Prostate gland (tissue), 2 donors: ENCODE measurements at regions not wholly inside any gene's neighbourhood (a gene's known extent, or its start where the extent isn't known, plus 50 kb on each side); places are given as distances from the start of the nearest gene placed in this dataset.

Experiments
- DNase-seq: peaks from one replicate; pipeline ENCODE4 v3.0.0-alpha.2; 2019; ENCODE audit warnings: low spot score
- H3K27ac ChIP-seq, 2 donors: fragments of 200-600 bp; sonication (generic); 2 replicates each; pipeline ENCODE4 v1.5.1; 2017 to 2019
- H3K27me3 ChIP-seq: fragments of 200-600 bp; sonication (generic); replicated peaks from 2 replicates; pipeline ENCODE4 v1.5.1; 2019; ENCODE audit not compliant: insufficient read depth
- H3K36me3 ChIP-seq, 2 donors: fragments of 200-600 bp; sonication (generic); 1 replicate in 1 of 2; 2 replicates in 1 of 2; pipeline versions ENCODE4 v1.5.1 to v1.8.1; 2017 to 2019
- H3K4me1 ChIP-seq: fragments of 200-600 bp; sonication (generic); replicated peaks from 2 replicates; pipeline ENCODE4 v1.5.1; 2019
- H3K4me3 ChIP-seq, 2 donors: fragments of 200-600 bp; sonication (generic); 2 replicates each; pipeline ENCODE4 v1.5.1; 2017 to 2019
- H3K9me3 ChIP-seq: fragments of 200-600 bp; sonication (generic); 2 replicates; pipeline ENCODE4 v1.5.1; 2017
- POLR2A ChIP-seq: fragments of 450-650 bp; IDR thresholded peaks from one replicate; pipeline ENCODE4 v1.6.1; 2016; ENCODE audit warnings: antibody characterized with exemption, mild to moderate bottlenecking
- POLR2AphosphoS5 ChIP-seq: sonication (generic); formaldehyde crosslinking; IDR thresholded peaks from one replicate; pipeline ENCODE4 v1.6.1; 2017; ENCODE audit warnings: antibody characterized with exemption
- WGBS: methylation state at CpG from one replicate; pipeline ENCODE4 v1.1.5; 2018; 5-methylcytosine and 5-hydroxymethylcytosine counted together
- intact Hi-C: fragments of 100-400 bp; cut with DNase I; formaldehyde crosslinking; loops from one replicate; pipeline ENCODE4 v1.14.2; 2022
- TF ChIP-seq, protein P1 (sequence below), 4 experiments: fragments of 200-600 bp in 2 of 4; fragments of 450-650 bp in 2 of 4; sonication (generic) in 2 of 4; IDR thresholded peaks; 1 replicate in 3 of 4; 2 replicates in 1 of 4; pipeline ENCODE4 v1.5.1; 2016 to 2019; ENCODE audit warnings: antibody characterized with exemption in 4 of 4, mild to moderate bottlenecking in 2 of 4, moderate library complexity in 2 of 4

DNA sequence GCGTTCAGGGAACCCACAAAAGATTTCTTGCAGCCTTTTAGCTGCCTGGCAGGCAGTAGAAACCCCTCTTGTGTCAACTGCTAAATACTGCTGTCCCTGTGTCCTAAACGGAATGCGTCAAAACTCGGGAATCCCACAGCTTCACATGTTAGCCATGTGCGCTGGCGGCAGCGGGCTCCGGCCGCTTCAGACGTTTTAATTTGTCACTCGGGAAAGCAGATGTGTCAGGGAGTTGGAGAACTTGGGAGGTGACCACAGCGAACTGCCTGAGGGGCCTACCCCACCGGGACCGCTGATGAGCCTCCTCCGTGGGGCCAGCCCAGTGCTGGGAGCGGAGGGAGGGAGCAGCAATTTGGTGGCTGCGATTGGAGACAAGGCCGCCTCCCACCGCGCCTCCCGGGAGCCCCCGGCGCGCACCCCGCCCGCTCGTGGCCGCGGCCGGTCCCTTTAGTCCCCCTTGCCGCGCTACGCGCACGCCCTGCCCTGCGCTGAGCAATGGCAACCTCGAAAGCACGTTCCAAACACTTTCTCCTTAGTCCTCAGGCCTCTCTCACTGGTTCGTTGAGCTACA is 146.1 kb upstream of the SATB2 start:
- Histone ChIP-seq H3K9me3 (no peaks in the 10 kb centered on the region), H3K4me3 (no peak overlapping the region), H3K4me1 (no peaks in the 10 kb centered on the region), H3K27ac (no peak overlapping the region), H3K36me3 (no peaks in the 10 kb centered on the region), H3K27me3 (peaks cover 5% of the 10 kb centered on the region)
- TF ChIP-seq POLR2AphosphoS5 (no peak), POLR2A (no peak)
- TF ChIP-seq, protein P1, sequence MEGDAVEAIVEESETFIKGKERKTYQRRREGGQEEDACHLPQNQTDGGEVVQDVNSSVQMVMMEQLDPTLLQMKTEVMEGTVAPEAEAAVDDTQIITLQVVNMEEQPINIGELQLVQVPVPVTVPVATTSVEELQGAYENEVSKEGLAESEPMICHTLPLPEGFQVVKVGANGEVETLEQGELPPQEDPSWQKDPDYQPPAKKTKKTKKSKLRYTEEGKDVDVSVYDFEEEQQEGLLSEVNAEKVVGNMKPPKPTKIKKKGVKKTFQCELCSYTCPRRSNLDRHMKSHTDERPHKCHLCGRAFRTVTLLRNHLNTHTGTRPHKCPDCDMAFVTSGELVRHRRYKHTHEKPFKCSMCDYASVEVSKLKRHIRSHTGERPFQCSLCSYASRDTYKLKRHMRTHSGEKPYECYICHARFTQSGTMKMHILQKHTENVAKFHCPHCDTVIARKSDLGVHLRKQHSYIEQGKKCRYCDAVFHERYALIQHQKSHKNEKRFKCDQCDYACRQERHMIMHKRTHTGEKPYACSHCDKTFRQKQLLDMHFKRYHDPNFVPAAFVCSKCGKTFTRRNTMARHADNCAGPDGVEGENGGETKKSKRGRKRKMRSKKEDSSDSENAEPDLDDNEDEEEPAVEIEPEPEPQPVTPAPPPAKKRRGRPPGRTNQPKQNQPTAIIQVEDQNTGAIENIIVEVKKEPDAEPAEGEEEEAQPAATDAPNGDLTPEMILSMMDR (IDR thresholded peaks at IDR 0.05), result no peak
- DNase-seq, result no peak
- intact Hi-C loops, result no loop called here
- 32% methylated on average over 33 of the region's 39 CpGs for WGBS

DNA sequence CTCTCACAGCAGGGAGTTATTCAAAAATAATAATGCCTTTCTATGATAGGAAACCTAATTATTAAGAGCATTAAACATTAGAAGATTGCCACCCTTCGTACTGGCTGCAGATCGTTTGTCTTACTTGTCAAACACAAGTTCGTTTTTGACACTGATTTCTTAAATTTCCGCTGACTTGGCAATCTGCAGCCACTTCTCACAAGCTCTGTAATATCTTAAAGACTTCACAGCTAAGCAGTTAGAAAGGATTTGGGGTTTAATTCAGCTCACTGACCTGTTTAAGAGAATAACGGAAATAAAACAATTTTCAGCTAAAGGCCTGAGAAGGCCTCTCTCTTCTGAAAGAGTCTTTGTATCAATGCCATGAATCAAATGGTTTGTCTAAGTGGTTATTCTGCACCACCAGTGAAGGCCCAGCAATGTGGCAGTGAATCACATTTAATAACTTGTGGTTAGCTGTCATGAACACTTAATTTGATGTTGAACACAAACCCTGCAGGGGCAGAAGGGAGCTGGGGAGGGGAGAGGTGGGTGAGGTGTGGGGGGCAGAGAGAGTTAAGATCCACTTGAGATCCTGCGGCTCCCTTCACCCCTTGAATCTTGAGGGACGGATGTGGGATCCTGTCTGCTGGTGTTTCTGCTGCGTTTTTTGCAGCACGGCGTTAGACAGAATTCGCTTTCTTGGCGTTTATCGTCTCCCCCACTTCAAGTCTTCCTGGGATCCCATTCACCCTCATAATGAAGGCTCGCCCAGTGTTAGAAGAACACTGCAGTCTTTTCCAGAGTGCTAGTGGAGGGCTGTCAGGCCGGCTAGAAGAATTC is 145.4 kb upstream of the SATB2 start:
- peaks cover 5% of the 10 kb centered on the region for H3K27me3 ChIP-seq
- DNase-seq, result no peak
- intact Hi-C loops, result no loop called here
- no peaks in the 10 kb centered on the region for H3K9me3 ChIP-seq
- no peaks in the 10 kb centered on the region for H3K4me1 ChIP-seq
- TF ChIP-seq POLR2AphosphoS5, result no peak
- TF ChIP-seq, protein P1 (IDR thresholded peaks at IDR 0.05), result no peak
- no peak for TF ChIP-seq POLR2A
- no peaks in the 10 kb centered on the region for H3K36me3 ChIP-seq
- H3K4me3 ChIP-seq, result no peak overlapping the region
- 90% methylated on average over 15 of the region's 15 CpGs for WGBS
- no peak overlapping the region for H3K27ac ChIP-seq

DNA sequence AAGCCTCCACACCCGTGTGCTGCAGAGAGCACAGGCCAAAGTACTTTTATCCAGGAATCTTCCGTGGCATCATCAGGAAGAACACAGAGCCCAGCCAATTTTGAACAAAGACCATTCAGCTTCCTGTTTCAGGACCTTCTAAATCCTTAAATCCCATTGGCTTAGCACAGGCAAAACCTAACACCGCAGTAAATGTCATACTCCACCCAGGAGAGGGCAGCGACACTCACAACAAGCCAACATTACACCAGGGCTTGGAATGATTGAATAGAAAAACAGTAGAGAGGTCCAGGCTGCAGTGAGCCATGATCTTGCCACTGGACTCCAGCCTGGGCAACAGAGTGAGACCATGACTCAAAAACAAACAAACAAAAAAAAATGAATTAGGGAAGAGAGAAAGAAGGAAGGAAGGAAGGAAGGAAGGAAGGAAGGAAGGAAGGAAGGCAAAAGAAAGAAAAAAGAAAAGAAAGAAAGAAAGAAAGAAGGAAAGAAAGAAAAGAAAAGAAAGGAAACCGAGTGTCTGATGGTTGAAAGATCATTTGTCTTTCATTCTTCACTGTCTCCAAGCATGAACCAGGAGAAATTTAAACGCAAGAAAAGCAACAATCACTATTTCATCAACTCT is 144.6 kb upstream of the SATB2 start:
- H3K27me3 ChIP-seq, result peaks cover 5% of the 10 kb centered on the region
- WGBS, result 78% methylated on average over 6 of the region's 6 CpGs
- H3K27ac ChIP-seq, result no peak overlapping the region
- no peaks in the 10 kb centered on the region for H3K36me3 ChIP-seq
- H3K4me3 ChIP-seq, result no peak overlapping the region
- DNase-seq, result no peak
- intact Hi-C loops, result no loop called here
- TF ChIP-seq, protein P1 (IDR thresholded peaks at IDR 0.05), result no peak
- TF ChIP-seq POLR2A (no peak), POLR2AphosphoS5 (no peak)
- H3K9me3 ChIP-seq, result no peaks in the 10 kb centered on the region
- no peaks in the 10 kb centered on the region for H3K4me1 ChIP-seq

DNA sequence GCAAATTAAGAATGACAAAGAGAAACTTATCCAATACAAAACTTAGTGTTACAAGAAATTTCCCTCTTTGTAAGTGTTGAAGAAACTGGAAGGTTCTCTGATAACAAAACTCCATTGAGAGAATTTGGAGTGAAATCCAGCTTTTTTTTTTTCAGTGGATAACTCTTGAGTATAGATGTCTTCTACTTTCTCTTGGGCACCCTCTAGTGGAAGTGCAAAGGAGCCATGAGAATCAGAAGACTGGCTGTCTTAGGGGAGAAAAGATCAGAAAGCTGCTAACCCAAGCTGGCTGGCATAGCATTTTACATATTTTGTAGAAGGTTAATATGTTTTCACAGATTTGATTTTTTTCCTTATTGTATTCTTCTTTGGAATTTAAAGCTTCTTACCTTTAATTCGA is 138.8 kb upstream of the SATB2 start:
- TF ChIP-seq, protein P1 (IDR thresholded peaks at IDR 0.05), result no peak
- TF ChIP-seq POLR2AphosphoS5, result no peak
- TF ChIP-seq POLR2A, result no peak
- intact Hi-C loops, result no loop called here
- Histone ChIP-seq H3K27ac (no peak overlapping the region), H3K27me3 (no peaks in the 10 kb centered on the region), H3K4me1 (no peaks in the 10 kb centered on the region), H3K4me3 (no peak overlapping the region), H3K36me3 (no peaks in the 10 kb centered on the region), H3K9me3 (no peaks in the 10 kb centered on the region)
- WGBS, result 53% methylated on average over 1 of the region's 1 CpG
- DNase-seq, result no peak
